ENCODE measurements at regions not wholly inside any gene's neighbourhood (a gene's known extent, or its start where the extent isn't known, plus 50 kb on each side); places are given as distances from the start of the nearest gene placed in this dataset.

- TF ChIP-seq HDAC2 (IDR thresholded peaks at IDR 0.05), result no peak
- Histone ChIP-seq H3K9me3 (no peaks in the 10 kb centered on the region), H3K4me1 (no peaks in the 10 kb centered on the region), H3K27ac (no peak overlapping the region), H3K4me3 (no peak overlapping the region), H3K4me2 (no peak overlapping the region)
- no peak for FAIRE-seq
- ChIA-PET POLR2A (no interaction called here), CTCF (no interaction called here)
- 11% methylated on average over 2 of the region's 2 CpGs for WGBS (ENCODE audit: missing lambda C conversion rate)
- no peak for DNase-seq (ENCODE audit: low read depth in 1 of 2, low spot score in 1 of 2)
- ATAC-seq, result no peak
These were observed 405.6 kb downstream of the GABRG2 start for GRCh38 chr5:162473041-162473714.

GRCh38 chr5:162474239-162474638 lies 406.7 kb downstream of the GABRG2 start:
- ATAC-seq, result no peak
- CTCF ChIA-PET, result no interaction called here
- TF ChIP-seq POLR2A (IDR thresholded peaks at IDR 0.05; ENCODE audit: low read length), result no peak
- no peak for TF ChIP-seq NR3C1 (IDR thresholded peaks at IDR 0.05)
- no peak for TF ChIP-seq MAFK (IDR thresholded peaks at IDR 0.05; ENCODE audit: partially characterized antibody)
- TF ChIP-seq PBX3 (IDR thresholded peaks at IDR 0.05), result no peak
- TF ChIP-seq, protein P1, sequence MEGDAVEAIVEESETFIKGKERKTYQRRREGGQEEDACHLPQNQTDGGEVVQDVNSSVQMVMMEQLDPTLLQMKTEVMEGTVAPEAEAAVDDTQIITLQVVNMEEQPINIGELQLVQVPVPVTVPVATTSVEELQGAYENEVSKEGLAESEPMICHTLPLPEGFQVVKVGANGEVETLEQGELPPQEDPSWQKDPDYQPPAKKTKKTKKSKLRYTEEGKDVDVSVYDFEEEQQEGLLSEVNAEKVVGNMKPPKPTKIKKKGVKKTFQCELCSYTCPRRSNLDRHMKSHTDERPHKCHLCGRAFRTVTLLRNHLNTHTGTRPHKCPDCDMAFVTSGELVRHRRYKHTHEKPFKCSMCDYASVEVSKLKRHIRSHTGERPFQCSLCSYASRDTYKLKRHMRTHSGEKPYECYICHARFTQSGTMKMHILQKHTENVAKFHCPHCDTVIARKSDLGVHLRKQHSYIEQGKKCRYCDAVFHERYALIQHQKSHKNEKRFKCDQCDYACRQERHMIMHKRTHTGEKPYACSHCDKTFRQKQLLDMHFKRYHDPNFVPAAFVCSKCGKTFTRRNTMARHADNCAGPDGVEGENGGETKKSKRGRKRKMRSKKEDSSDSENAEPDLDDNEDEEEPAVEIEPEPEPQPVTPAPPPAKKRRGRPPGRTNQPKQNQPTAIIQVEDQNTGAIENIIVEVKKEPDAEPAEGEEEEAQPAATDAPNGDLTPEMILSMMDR (IDR thresholded peaks at IDR 0.05), result no peak
- TF ChIP-seq HDAC2 (IDR thresholded peaks at IDR 0.05), result no peak
- TF ChIP-seq HOXA7 (CRISPR knock-in tag; IDR thresholded peaks at IDR 0.05), result no peak
- TF ChIP-seq CHD2 (IDR thresholded peaks at IDR 0.05; ENCODE audit: low read length, partially characterized antibody), result no peak
- TF ChIP-seq SREBF2 (IDR thresholded peaks at IDR 0.05), result no peak
- TF ChIP-seq JUN (IDR thresholded peaks at IDR 0.05), result no peak
- TF ChIP-seq KDM5A (IDR thresholded peaks at IDR 0.05), result no peak
- TF ChIP-seq HOXB5 (CRISPR knock-in tag; IDR thresholded peaks at IDR 0.05), result no peak
- TF ChIP-seq ZC3H11A (IDR thresholded peaks at IDR 0.05), result no peak
- TF ChIP-seq PHF8 (IDR thresholded peaks at IDR 0.05; ENCODE audit: borderline replicate concordance, low read depth), result no peak
- TF ChIP-seq RAD21 (conservative IDR thresholded peaks at IDR 0.05 in 1 of 2, IDR thresholded peaks at IDR 0.05 in 1 of 2), result no peak
- no peak for TF ChIP-seq KDM1A (IDR thresholded peaks at IDR 0.05; ENCODE audit: low read depth)
- TF ChIP-seq EP300 (IDR thresholded peaks at IDR 0.05), result no peak
- TF ChIP-seq HOXB13 (CRISPR knock-in tag; IDR thresholded peaks at IDR 0.05; ENCODE audit: low read depth), result no peak
- H3K4me3 ChIP-seq, result no peak overlapping the region
- no peak overlapping the region for H3K27ac ChIP-seq
- POLR2A ChIA-PET, result no interaction called here
- H3K4me1 ChIP-seq, result no peaks in the 10 kb centered on the region
- no peak for FAIRE-seq
- no peak overlapping the region for H3K4me2 ChIP-seq
- no peaks in the 10 kb centered on the region for H3K9me3 ChIP-seq
- no peak for DNase-seq (ENCODE audit: low read depth in 1 of 2, low spot score in 1 of 2)

DNA sequence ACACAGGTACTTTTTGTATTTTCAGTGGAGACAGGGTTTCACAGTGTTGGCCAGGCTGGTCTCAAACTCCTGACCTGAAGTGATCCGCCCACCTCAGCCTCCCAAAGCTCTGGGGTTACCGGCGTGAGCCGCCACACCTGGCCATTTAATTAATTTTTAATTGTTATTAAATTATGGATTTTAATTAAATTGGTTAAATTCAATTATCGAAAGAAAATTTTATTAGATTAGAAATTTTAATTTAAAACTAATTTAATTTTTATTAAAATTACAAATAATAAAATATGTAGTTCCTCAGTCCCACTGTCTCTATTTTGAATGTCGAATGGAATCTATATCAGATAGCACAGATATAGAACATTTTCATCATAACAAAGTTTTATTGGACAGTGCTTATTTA lies 416.5 kb downstream of the GABRG2 start:
- Histone ChIP-seq H3K4me2 (no peak overlapping the region), H3K4me3 (no peak overlapping the region), H3K27ac (no peak overlapping the region), H3K9me3 (no peaks in the 10 kb centered on the region), H3K4me1 (no peaks in the 10 kb centered on the region)
- 46% methylated on average over 6 of the region's 6 CpGs for WGBS (ENCODE audit: missing lambda C conversion rate)
- ATAC-seq (no peak), FAIRE-seq (no peak), DNase-seq (ENCODE audit: low read depth in 1 of 2, low spot score in 1 of 2) (no peak)
- TF ChIP-seq, protein P2, sequence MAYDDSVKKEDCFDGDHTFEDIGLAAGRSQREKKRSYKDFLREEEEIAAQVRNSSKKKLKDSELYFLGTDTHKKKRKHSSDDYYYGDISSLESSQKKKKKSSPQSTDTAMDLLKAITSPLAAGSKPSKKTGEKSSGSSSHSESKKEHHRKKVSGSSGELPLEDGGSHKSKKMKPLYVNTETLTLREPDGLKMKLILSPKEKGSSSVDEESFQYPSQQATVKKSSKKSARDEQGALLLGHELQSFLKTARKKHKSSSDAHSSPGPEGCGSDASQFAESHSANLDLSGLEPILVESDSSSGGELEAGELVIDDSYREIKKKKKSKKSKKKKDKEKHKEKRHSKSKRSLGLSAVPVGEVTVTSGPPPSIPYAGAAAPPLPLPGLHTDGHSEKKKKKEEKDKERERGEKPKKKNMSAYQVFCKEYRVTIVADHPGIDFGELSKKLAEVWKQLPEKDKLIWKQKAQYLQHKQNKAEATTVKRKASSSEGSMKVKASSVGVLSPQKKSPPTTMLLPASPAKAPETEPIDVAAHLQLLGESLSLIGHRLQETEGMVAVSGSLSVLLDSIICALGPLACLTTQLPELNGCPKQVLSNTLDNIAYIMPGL (CRISPR knock-in tag; IDR thresholded peaks at IDR 0.05; ENCODE audit: borderline replicate concordance), result no peak
- TF ChIP-seq HOXB13 (CRISPR knock-in tag; IDR thresholded peaks at IDR 0.05; ENCODE audit: low read depth), result no peak
- TF ChIP-seq SMC3 (IDR thresholded peaks at IDR 0.05), result no peak
- TF ChIP-seq HEYL (CRISPR knock-in tag; IDR thresholded peaks at IDR 0.05), result no peak
- TF ChIP-seq ZC3H11A (IDR thresholded peaks at IDR 0.05), result no peak
- no peak for TF ChIP-seq ZSCAN20 (CRISPR knock-in tag; IDR thresholded peaks at IDR 0.05)
- no peak for TF ChIP-seq FOSL2 (IDR thresholded peaks at IDR 0.05)
- no peak for TF ChIP-seq FOSL2 (CRISPR knock-in tag; IDR thresholded peaks at IDR 0.05)
- no peak for TF ChIP-seq RNF2 (IDR thresholded peaks at IDR 0.05; ENCODE audit: borderline replicate concordance, low read depth)
- TF ChIP-seq CBX8 (IDR thresholded peaks at IDR 0.05), result no peak
- TF ChIP-seq CBX2 (IDR thresholded peaks at IDR 0.05; ENCODE audit: borderline replicate concordance, low read depth), result no peak
- TF ChIP-seq POLR2A (IDR thresholded peaks at IDR 0.05; ENCODE audit: low read length), result no peak
- TF ChIP-seq CEBPB (IDR thresholded peaks at IDR 0.05), result no peak
- ChIA-PET CTCF (no interaction called here), POLR2A (no interaction called here)
